Astrocyte of the cerebellum (primary cell): ENCODE measurements at regions not wholly inside any gene's neighbourhood (a gene's known extent, or its start where the extent isn't known, plus 50 kb on each side); places are given as distances from the start of the nearest gene placed in this dataset.

Experiments
- DNase-seq: peaks from one replicate; pipeline ENCODE4 v3.0.0-alpha.2; 2011; ENCODE audit warnings: low read depth
- H3K4me3 ChIP-seq: 2 replicates; pipeline ENCODE4 v1.5.1; 2011; ENCODE audit warnings: mild to moderate bottlenecking, low read depth, low read length, moderate library complexity
- CTCF ChIP-seq: IDR thresholded peaks from 2 replicates; pipeline ENCODE4 v1.5.1; 2012; ENCODE audit warnings: low read length, low read depth, moderate library complexity, mild to moderate bottlenecking; ENCODE audit errors: missing control alignments
- in situ Hi-C: cut with HindIII; loops from 2 replicates; pipeline ENCODE4 v1.10.0; 2017; ENCODE audit warnings: low sequenced_read_pairs

- H3K4me3 ChIP-seq, result no peak overlapping the region
- in situ Hi-C loops, result no loop called here
- no peak for TF ChIP-seq CTCF
- no peak for DNase-seq
These were observed 105.4 kb upstream of the PLET1 start for GRCh38 chr11:112366012-112366411.

- no peak for TF ChIP-seq CTCF
- DNase-seq, result no peak
- no peak overlapping the region for H3K4me3 ChIP-seq
- in situ Hi-C loops, result no loop called here
These were observed 106.1 kb upstream of the PLET1 start for GRCh38 chr11:112366777-112367176.

- H3K4me3 ChIP-seq, result no peak overlapping the region
- in situ Hi-C loops, result no loop called here
These were observed 106.8 kb upstream of the PLET1 start for GRCh38 chr11:112367461-112367860.

DNA sequence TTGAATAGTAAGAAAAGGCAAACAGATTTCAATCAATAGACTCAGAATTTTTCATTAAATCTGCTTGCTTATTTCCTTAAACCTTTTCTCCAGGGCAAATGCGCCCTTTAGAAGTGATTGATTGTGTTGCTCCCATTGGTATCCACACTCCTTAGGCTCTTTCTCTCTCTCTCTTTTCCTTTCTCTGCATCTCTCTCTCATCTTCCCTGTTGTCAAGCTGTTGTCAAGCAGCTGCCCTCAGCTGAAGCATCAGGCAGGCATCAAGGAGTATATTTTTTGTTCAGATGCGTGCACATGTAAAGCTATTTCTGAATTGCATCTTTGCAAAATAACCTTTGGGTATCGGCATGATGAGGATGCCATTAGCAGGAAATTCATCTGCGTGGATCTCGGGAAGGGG lies 107.2 kb upstream of the PLET1 start:
- no peak overlapping the region for H3K4me3 ChIP-seq
- DNase-seq, result no peak
- in situ Hi-C loops, result no loop called here
- TF ChIP-seq CTCF, result no peak

More at GRCh38 chr11:112367461-112367860, 106.8 kb upstream of the PLET1 start:
- DNase-seq, result no peak
- no peak for TF ChIP-seq CTCF

- no peak overlapping the region for H3K4me3 ChIP-seq
- DNase-seq, result no peak
- TF ChIP-seq CTCF, result no peak
- in situ Hi-C loops, result no loop called here
These were observed 107.7 kb upstream of the PLET1 start for GRCh38 chr11:112368381-112368780.

- in situ Hi-C loops, result no loop called here
- H3K4me3 ChIP-seq, result no peak overlapping the region
- TF ChIP-seq CTCF, result no peak
- DNase-seq, result no peak
These were observed 108.7 kb upstream of the PLET1 start for GRCh38 chr11:112369374-112369773.

DNA sequence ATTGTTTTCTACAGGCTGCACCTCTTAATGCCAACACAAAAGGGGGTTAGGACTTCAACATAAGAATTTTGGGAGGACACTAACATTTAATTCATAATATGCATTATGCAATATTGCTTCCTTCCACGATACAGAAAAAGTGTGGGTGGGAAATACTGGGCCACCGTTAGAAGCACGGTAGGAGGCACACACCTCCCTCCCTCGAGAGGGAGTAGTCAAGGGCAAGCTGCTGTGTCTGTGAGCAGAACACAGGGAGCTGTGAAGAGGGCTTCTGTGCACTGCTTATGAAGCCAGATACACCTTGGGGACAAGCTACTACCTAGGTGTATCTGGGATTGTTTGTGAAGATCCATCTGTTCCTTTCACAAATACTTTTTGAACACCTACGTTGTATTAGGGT lies 109.3 kb upstream of the PLET1 start:
- no peak overlapping the region for H3K4me3 ChIP-seq
- no peak for TF ChIP-seq CTCF
- in situ Hi-C loops, result no loop called here
- no peak for DNase-seq
